MG63 (cell line): ENCODE measurements at regions not wholly inside any gene's neighbourhood (a gene's known extent, or its start where the extent isn't known, plus 50 kb on each side); places are given as distances from the start of the nearest gene placed in this dataset.

Experiments
- DNase-seq: peaks from one replicate; pipeline ENCODE4 v3.0.0-alpha.2; 2020
- H3K27me3 ChIP-seq: fragments of 250-450 bp; sonication (Bioruptor Pico); 2 replicates; pipeline ENCODE4 v1.5.1; 2020; ENCODE audit warnings: mild to moderate bottlenecking, moderate library complexity
- H3K36me3 ChIP-seq: fragments of 250-450 bp; sonication (Bioruptor Pico); 2 replicates; pipeline ENCODE4 v1.5.1; 2020; ENCODE audit warnings: mild to moderate bottlenecking, moderate library complexity
- H3K4me3 ChIP-seq: fragments of 250-450 bp; sonication (Bioruptor Pico); 2 replicates; pipeline ENCODE4 v1.5.1; 2020; ENCODE audit warnings: mild to moderate bottlenecking, moderate library complexity
- H3K9me3 ChIP-seq: fragments of 250-450 bp; sonication (Bioruptor Pico); 2 replicates; pipeline ENCODE4 v1.5.1; 2020; ENCODE audit warnings: mild to moderate bottlenecking, moderate library complexity

DNA sequence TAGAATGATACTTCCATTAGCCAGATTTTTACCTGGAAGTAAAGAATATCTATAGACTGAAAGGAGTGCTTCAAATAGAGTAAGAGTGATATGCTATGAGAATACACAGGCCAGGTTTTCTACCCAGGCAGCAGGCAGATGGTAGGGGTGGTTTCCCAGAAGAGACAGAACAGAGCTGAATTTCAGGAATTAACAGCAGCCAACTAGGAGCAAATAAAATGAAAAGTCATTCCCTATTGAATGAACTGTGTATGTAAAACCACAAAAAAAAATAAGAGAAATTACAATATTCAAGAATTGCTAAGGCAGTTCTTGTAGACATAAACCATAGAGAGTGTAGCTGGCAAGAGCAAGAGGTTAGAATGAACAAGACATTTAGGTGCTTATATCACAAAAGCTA, 336.8 kb downstream of the KCNJ3 start:
- Histone ChIP-seq H3K27me3 (no peaks in the 10 kb centered on the region), H3K36me3 (no peaks in the 10 kb centered on the region), H3K4me3 (no peak overlapping the region), H3K9me3 (no peaks in the 10 kb centered on the region)
- no peak for DNase-seq

DNA sequence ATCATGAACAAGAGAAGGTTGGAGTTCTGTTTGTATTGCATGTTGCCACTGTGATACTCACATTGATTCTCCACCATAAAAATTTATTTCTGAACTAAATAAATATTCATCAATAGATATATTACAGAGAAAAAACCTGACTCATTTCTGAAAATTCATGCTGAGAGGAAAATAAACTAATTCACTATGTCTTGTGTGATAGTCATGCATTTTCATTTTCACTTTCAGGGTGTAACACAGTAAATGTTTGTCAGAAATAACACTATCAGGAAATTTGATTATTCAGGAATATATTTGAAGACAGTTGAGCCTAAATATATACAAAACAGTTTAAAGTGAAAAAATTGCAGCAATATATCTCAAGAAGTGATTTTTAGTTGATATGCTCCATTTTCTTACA, 335.2 kb downstream of the KCNJ3 start:
- no peaks in the 10 kb centered on the region for H3K36me3 ChIP-seq

DNA sequence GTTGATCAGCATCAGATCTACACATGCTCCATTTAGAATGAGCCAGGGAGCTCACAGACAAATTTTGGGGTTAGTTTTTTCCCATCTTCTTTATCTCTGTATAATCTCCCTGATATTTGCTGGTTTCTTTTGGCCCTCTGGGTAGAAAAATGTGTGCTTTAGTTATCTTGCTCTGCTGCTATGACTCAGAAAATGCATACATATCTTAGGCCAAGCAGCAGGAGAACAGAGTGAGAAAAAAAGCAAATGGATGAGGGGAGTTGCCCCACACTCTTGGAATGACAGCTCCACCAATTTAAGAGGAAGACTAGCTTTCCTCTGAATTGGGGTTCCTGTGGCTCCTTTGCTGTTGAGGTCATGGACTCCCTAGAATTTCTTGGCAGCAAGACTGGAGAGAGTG, 331.8 kb downstream of the KCNJ3 start:
- DNase-seq = no peak
- no peaks in the 10 kb centered on the region for H3K9me3 ChIP-seq

More for the DNA sequence above, 335.2 kb downstream of the KCNJ3 start:
- DNase-seq = no peak
- H3K9me3 ChIP-seq = no peaks in the 10 kb centered on the region
- H3K27me3 ChIP-seq = no peaks in the 10 kb centered on the region
- no peak overlapping the region for H3K4me3 ChIP-seq

DNA sequence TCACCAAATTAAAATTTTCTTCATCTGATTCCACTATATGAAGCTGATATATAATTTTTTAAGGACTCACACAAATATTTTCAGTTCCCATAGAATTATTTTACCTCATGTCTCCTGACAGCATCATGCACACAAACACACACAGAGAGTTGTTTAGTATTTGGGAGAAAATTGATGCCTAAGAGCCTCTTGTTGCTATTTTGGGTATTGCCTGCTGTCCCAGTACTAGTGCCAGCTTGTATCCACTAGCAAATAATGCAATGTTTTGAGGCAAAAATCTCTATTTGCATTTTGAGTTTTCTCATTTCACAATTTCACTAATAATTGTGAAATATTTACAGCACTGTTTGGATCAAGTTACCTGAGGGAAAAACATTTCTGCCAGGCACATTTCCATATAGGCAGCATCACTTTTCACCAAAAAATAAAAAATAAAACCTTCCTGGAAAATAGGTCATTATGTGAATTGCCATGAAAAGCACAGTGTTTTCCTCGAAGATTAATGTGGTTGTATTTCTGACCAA, 328.2 kb downstream of the KCNJ3 start:
- H3K4me3 ChIP-seq = no peak overlapping the region
- no peaks in the 10 kb centered on the region for H3K36me3 ChIP-seq
- DNase-seq = no peak
- no peaks in the 10 kb centered on the region for H3K27me3 ChIP-seq
- no peaks in the 10 kb centered on the region for H3K9me3 ChIP-seq

More for the DNA sequence above, 331.8 kb downstream of the KCNJ3 start:
- H3K4me3 ChIP-seq = no peak overlapping the region
- H3K27me3 ChIP-seq = no peaks in the 10 kb centered on the region
- H3K36me3 ChIP-seq = no peaks in the 10 kb centered on the region

DNA sequence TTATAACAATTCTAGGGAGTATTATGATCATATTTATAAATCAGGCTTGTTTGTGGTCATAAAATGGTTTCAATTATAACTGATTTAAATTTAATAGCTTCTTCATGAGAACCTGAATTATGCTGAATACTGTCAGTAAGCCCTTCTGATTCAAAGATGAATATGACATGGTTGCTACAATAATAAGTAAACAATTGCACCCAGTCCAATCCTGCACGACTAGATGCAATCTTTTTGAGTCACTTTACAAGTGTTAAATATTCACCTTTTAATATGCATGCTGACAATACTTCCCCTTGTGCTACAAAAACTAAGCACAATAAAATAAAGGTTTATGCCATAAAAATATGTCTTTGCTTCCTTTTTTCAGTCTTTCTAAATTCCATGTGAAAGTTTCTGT, 325.2 kb downstream of the KCNJ3 start:
- Histone ChIP-seq H3K36me3 (no peaks in the 10 kb centered on the region), H3K9me3 (no peaks in the 10 kb centered on the region), H3K4me3 (no peak overlapping the region), H3K27me3 (no peaks in the 10 kb centered on the region)
- DNase-seq = no peak

DNA sequence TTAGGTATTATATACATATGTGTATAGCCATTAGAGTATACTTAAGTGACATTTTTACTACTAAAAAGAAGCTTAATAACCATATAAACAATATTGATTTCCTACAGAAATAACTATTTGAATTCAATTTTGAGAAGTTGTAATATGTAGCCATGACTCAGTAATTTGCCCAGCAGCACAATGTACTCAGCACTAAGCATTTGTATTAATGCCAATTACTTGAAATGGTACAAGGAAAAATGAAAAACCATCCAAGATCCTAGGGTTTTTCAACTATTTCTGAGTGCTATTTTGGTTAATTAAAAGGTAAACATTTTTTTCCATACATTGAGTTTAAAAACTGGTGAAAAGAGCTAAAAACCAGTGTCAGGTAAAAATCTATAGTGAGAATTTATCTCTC, 324.0 kb downstream of the KCNJ3 start:
- Histone ChIP-seq H3K4me3 (no peak overlapping the region), H3K9me3 (no peaks in the 10 kb centered on the region), H3K36me3 (no peaks in the 10 kb centered on the region), H3K27me3 (no peaks in the 10 kb centered on the region)
- DNase-seq = no peak

DNA sequence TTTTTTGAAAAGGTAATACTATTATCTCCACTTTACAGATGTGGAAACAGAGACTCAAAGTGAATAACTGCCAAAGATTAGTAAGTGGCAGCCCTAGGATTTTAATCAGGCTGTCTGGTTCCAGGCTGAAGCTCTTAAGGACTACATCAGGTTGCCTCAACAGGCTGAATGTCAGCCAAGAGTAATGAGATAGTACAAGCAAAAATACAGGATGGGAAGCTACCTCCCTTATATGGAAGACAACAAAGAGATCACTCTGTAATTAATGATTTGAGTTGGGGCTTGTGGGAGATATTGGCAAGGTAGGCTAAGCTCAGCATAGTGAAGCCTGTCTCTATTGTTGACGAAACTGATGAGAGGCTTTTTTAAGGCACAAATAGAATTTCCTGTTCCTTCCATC, 323.1 kb downstream of the KCNJ3 start:
- no peak overlapping the region for H3K4me3 ChIP-seq
- DNase-seq = no peak
- H3K36me3 ChIP-seq = no peaks in the 10 kb centered on the region
- H3K27me3 ChIP-seq = no peaks in the 10 kb centered on the region
- H3K9me3 ChIP-seq = no peaks in the 10 kb centered on the region

DNA sequence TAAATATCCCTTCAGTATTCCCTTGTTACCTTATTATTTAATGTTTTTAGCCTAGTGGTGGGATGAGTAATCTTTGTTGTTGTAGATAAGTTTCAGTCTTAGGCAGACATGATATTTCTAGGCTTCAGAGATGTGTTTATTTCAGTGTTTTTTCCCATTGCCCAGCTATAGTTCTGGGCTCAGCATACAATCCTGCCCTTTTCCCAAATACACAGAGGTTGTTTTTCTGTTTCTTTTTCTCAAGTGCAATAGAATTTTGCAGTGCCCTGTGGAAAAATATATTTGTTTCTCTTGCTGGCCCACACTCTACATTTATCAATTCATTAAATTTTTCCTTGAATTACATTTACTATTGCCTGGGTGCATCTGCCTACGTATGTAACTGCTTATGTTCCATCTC, 321.8 kb downstream of the KCNJ3 start:
- Histone ChIP-seq H3K4me3 (no peak overlapping the region), H3K9me3 (no peaks in the 10 kb centered on the region), H3K27me3 (no peaks in the 10 kb centered on the region), H3K36me3 (no peaks in the 10 kb centered on the region)
- no peak for DNase-seq

DNA sequence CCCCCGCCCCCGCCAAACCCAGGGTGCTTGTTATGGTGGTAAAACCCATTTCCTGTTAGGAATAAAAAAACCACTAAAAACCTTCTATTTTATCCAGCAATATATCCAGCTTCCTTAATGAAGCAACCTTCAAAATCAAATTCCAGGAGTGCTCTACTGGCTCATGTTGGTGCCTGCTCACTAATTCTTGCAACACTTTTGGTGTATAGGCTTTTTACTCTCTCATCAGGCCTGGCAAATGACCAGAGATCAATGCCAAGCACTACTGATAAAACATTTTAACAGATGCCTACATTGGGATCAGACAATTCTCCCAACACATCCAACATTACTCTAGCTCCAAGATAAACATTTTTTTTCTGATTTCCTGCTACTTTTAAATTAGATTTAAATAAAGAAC, 312.4 kb downstream of the KCNJ3 start:
- H3K4me3 ChIP-seq = no peak overlapping the region
- no peaks in the 10 kb centered on the region for H3K9me3 ChIP-seq
- H3K27me3 ChIP-seq = no peaks in the 10 kb centered on the region
- no peaks in the 10 kb centered on the region for H3K36me3 ChIP-seq
- DNase-seq = no peak

DNA sequence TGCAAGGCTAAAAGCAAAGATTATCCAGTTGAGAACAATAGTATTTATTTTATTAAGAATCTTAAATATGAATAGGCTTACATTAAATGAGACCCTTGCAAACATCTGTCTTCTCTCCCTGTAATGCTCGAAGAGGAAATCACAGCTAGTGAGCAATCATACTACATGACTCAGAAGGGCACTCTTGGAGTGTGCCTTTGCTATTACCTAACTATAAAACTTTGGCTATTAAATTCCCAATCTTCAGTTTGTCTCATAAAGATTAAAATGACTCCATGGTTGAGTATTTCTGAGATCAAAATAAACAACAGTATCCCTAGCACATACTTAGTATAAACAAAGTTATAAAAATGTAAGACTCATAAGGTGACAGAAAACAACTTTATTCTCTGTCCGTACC, 296.9 kb downstream of the KCNJ3 start:
- no peaks in the 10 kb centered on the region for H3K27me3 ChIP-seq
- H3K9me3 ChIP-seq = no peaks in the 10 kb centered on the region
- H3K36me3 ChIP-seq = no peaks in the 10 kb centered on the region
- no peak overlapping the region for H3K4me3 ChIP-seq
- DNase-seq = no peak

DNA sequence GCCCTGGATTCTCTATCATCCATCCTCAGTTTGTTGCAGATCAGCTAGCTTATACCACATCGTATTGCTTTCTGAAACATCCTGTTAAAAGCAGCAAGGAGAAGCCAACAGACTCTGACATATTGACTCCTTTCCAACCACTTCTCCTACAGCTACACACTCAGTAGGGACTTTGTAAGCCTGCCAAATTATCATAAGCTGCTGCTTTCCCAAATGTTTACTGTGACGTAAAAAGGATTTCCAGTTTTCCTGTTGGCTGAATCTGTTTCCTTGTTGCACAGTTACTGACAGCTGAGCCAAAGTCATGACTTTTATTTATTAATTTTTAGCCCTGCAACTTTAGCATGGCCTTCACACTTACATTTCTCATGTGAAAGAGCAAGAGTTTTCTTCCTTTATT, 294.3 kb downstream of the KCNJ3 start:
- H3K9me3 ChIP-seq = no peaks in the 10 kb centered on the region
- no peaks in the 10 kb centered on the region for H3K36me3 ChIP-seq
- no peak for DNase-seq
- no peak overlapping the region for H3K4me3 ChIP-seq
- H3K27me3 ChIP-seq = no peaks in the 10 kb centered on the region

DNA sequence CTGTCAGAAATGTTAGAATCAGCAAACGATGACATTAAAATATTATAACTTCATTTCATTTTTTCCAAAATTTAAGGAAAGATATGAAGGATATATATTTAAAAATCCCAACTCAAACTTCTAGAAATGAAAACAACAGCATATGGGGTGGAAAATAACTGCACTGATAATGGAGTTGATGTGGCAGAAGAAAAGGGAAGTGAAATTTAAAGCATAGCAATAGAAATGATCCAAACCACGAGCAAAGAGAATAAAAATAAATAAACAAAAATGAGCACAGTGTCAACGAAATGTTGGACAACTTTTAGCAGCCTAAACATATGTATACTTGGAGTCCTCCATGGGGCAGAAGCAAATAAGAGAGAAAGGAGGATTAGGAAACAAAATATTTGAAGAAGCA, 280.2 kb downstream of the KCNJ3 start:
- Histone ChIP-seq H3K9me3 (no peaks in the 10 kb centered on the region), H3K36me3 (no peaks in the 10 kb centered on the region), H3K4me3 (no peak overlapping the region), H3K27me3 (no peaks in the 10 kb centered on the region)
- no peak for DNase-seq

DNA sequence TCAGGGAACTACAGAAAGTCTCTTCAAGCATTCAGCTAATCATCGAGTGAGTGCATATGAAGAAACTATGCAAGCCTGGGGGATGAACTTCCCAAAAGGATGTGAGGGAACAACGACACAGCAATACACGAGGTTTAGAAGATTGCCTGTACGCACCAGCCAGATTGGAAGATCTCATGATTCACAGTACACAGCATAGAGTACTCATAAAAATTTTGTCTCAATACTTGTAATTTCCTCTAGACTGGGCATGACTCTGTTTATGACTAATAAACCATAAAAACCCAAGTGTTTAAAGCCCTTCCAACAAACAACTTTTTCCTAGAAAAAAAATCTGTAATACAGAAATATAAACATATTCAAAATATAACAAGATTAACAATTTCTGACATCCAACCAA, 279.7 kb downstream of the KCNJ3 start:
- H3K36me3 ChIP-seq = no peaks in the 10 kb centered on the region
- no peak for DNase-seq
- no peak overlapping the region for H3K4me3 ChIP-seq
- H3K9me3 ChIP-seq = no peaks in the 10 kb centered on the region
- no peaks in the 10 kb centered on the region for H3K27me3 ChIP-seq

DNA sequence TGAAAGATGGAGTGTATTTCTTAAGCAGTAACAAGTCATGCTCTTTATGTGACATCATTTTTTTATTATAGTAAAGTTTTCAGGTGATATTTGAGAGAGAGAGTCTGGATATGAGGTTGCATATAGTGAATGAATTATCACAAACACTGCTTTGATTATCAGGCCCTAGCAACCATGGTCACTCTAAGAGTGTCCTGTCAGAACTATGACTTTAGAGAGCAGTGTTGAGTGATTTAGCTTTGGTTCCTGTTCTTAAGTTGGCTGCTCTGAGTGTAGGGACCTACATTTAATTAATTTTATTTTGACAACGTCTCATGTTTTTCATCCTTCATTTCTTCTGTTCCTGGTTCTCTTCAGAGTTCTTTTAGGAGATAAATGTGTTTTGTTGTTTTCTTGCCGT, 275.5 kb downstream of the KCNJ3 start:
- no peak for DNase-seq
- H3K27me3 ChIP-seq = no peaks in the 10 kb centered on the region
- H3K9me3 ChIP-seq = no peaks in the 10 kb centered on the region
- no peak overlapping the region for H3K4me3 ChIP-seq
- no peaks in the 10 kb centered on the region for H3K36me3 ChIP-seq

DNA sequence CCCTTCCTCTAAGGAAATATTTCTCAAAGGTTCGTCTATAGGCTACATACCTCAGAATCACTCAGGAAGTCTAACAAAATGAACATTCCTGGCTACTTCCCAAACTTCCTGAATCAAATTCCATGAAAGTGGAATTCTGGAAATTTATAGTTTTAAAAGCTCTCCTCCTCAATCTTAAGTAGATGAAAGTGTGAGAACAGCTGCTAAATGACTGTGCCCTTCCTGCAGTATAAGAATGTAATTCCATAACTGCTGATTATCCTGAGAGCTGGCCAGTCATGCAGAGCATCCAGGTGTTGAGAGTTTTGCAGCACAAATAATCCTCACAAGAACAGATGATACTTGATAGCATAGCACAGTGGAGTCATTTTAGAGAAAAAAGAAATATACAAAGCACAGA, 265.0 kb downstream of the KCNJ3 start:
- no peak for DNase-seq

DNA sequence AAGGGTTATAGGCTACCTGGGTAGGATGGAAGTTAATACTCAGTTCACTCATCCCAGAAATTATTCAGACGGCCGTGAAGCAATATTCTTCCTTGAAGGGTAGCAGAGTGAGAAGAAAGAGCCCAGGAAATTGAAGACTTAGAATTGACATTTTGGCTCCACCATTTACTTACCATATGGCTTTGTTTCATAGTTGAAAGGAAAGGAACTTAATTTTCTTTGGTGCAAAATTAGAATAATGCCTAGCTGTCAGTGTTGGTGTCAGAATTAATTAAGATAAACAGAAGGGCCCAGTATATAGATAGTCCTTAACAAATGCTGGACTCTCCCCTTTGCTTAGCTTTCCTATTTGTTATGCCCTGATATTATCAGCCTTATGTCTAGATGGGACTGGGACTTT, 263.2 kb downstream of the KCNJ3 start:
- no peaks in the 10 kb centered on the region for H3K27me3 ChIP-seq
- no peak for DNase-seq

More for the DNA sequence above, 265.0 kb downstream of the KCNJ3 start:
- no peaks in the 10 kb centered on the region for H3K9me3 ChIP-seq
- no peaks in the 10 kb centered on the region for H3K27me3 ChIP-seq
- no peaks in the 10 kb centered on the region for H3K36me3 ChIP-seq
- H3K4me3 ChIP-seq = no peak overlapping the region

DNA sequence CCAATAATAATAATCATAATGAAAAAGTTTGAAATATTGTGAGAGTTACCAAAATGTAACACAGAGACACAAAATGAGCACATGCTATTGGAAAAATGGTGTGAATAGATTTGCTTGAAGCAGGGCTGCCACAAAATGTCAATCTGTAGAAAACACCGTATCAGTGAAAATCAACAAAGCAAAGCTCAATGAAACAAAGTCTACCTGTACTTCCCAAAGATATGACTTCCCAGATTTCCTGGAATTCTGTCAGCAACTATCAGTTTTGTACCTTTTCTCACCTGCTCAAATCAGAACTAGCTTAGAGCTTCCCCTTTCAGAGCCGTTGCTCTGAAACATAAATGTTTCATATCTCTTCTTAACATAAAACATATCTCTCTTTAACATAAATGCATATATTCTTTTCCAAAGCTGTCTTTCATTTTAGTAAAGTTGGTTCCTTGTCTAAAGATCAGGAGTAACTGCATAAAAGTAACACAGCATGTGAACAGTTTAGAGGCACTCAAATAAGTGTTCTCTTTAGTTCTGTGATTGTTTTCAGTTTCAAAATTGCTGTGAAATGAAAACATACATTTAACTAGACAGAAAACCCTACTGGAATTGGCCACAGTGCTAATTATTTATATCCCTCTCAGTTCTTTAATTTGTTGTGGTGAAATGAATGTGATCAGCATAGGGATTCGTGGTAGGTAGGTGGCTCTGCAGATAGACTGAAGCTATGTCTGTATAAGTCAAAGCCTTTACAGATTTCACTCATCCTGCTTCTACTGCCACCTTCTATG, 262.5 kb downstream of the KCNJ3 start:
- Histone ChIP-seq H3K4me3 (no peak overlapping the region), H3K27me3 (no peaks in the 10 kb centered on the region), H3K36me3 (no peaks in the 10 kb centered on the region), H3K9me3 (no peaks in the 10 kb centered on the region)
- DNase-seq = no peak

More for the DNA sequence above, 263.2 kb downstream of the KCNJ3 start:
- H3K9me3 ChIP-seq = no peaks in the 10 kb centered on the region
- H3K36me3 ChIP-seq = no peaks in the 10 kb centered on the region
- H3K4me3 ChIP-seq = no peak overlapping the region

DNA sequence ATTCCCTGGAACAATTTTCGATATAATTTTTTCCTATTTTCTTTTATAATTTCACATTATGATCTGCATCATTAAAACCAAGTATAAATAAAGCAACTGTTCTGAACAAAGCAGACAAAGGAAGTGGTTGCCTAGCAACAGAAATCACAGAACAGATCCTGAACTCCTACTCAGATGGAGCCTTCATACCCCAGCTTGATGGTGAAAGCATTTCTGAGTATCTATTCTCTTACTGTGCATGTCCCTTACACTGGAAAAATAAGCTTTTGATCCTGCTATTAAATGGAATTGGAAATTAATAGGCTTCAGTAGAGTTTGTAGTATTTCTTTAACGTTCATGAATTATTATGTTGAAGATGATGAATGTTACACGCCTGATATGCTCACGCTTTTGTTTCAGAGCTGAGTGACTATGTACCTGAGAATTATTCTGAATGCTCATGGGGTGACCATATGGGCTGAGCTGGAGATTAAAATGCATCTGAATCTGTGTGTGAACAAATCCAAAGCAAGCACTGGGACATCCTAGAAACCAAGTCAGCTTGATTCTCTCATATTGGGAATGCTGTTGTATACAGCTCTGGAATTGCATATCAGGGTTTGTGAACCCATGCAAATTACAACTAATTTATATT, 254.0 kb downstream of the KCNJ3 start:
- Histone ChIP-seq H3K4me3 (no peak overlapping the region), H3K9me3 (no peaks in the 10 kb centered on the region), H3K36me3 (no peaks in the 10 kb centered on the region), H3K27me3 (no peaks in the 10 kb centered on the region)
- DNase-seq = no peak
